Calu3 (cell line): ENCODE measurements at regions not wholly inside any gene's neighbourhood (a gene's known extent, or its start where the extent isn't known, plus 50 kb on each side); places are given as distances from the start of the nearest gene placed in this dataset.

Source experiments
- BruUV-seq: library from RNA; stranded (reverse); fragments of 400-500 nt; replicated peaks from 2 replicates; lab custom pipeline; 2021; lab: Mats Ljungman, UMichigan
- CTCF ChIA-PET: fragments of 300-600 bp; sonication (Branson Sonifier 250); formaldehyde crosslinking; loops from one replicate; lab custom pipeline; 2022; ENCODE audit warnings: antibody characterized with exemption; lab: Charles Lee
- DNase-seq: peaks from one replicate; pipeline ENCODE4 v3.0.0; 2022
- H3K27ac Mint-ChIP-seq: one replicate; pipeline ENCODE4 v1.8.0; 2022; ENCODE audit warnings: mixed read lengths; ENCODE audit not compliant: unreplicated experiment
- H3K27me3 Mint-ChIP-seq: one replicate; pipeline ENCODE4 v1.8.0; 2022; ENCODE audit warnings: mixed read lengths; ENCODE audit not compliant: unreplicated experiment
- H3K36me3 Mint-ChIP-seq: one replicate; pipeline ENCODE4 v1.8.0; 2022; ENCODE audit warnings: mild to moderate bottlenecking, moderate library complexity, mixed read lengths; ENCODE audit not compliant: insufficient read depth, unreplicated experiment
- H3K4me1 Mint-ChIP-seq: one replicate; pipeline ENCODE4 v1.8.0; 2022; ENCODE audit warnings: mild to moderate bottlenecking, low read depth, mixed read lengths; ENCODE audit not compliant: unreplicated experiment
- H3K4me3 Mint-ChIP-seq: one replicate; pipeline ENCODE4 v1.8.0; 2022; ENCODE audit warnings: mild to moderate bottlenecking, low read depth, moderate library complexity, mixed read lengths; ENCODE audit not compliant: unreplicated experiment
- H3K9me3 Mint-ChIP-seq: one replicate; pipeline ENCODE4 v1.8.0; 2022; ENCODE audit warnings: low read depth, mixed read lengths; ENCODE audit not compliant: unreplicated experiment
- intact Hi-C: fragments of 100-400 bp; cut with micrococcal nuclease; formaldehyde crosslinking; loops from one replicate; pipeline ENCODE4 v1.10.0; 2022; ENCODE audit not compliant: unreplicated experiment
- TF ChIP-seq, protein P1 (sequence below): fragments of 200-600 bp; IDR thresholded peaks from one replicate; pipeline ENCODE4 v1.8.0; 2022; ENCODE audit warnings: antibody characterized with exemption; ENCODE audit not compliant: unreplicated experiment

GRCh38 chr5:89293810-89294209 lies 410.8 kb upstream of the MEF2C start:
- CTCF ChIA-PET, result no interaction called here
- intact Hi-C loops, result no loop called here
- Mint-ChIP-seq H3K36me3 (no peaks in the 10 kb centered on the region), H3K4me3 (no peak overlapping the region), H3K4me1 (no peaks in the 10 kb centered on the region), H3K27me3 (no peaks in the 10 kb centered on the region), H3K9me3 (no peaks in the 10 kb centered on the region), H3K27ac (no peak overlapping the region)
- DNase-seq, result no peak
- BruUV-seq, result no TSS peak
- TF ChIP-seq, protein P1, sequence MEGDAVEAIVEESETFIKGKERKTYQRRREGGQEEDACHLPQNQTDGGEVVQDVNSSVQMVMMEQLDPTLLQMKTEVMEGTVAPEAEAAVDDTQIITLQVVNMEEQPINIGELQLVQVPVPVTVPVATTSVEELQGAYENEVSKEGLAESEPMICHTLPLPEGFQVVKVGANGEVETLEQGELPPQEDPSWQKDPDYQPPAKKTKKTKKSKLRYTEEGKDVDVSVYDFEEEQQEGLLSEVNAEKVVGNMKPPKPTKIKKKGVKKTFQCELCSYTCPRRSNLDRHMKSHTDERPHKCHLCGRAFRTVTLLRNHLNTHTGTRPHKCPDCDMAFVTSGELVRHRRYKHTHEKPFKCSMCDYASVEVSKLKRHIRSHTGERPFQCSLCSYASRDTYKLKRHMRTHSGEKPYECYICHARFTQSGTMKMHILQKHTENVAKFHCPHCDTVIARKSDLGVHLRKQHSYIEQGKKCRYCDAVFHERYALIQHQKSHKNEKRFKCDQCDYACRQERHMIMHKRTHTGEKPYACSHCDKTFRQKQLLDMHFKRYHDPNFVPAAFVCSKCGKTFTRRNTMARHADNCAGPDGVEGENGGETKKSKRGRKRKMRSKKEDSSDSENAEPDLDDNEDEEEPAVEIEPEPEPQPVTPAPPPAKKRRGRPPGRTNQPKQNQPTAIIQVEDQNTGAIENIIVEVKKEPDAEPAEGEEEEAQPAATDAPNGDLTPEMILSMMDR, result no peak

DNA sequence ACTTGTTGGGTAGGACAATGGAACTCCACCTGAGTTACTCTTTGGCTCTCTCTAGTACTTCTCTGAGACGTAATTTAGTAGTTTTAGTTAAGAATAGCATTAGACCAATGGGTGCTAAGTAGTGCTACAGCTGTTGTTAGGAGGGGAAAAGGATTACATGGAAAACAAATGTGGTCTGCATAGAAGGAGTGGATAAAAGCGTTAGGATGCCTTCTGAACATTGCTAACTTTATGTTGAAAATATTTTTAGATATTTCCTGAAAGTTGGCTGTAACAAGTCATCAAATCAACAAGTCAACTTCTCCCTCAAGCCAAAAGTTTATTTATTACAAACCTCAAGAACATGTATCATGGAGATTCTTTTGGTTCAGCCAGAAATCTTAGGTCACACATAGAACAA lies 409.5 kb upstream of the MEF2C start:
- Mint-ChIP-seq H3K4me1 (no peaks in the 10 kb centered on the region), H3K4me3 (no peak overlapping the region), H3K9me3 (no peaks in the 10 kb centered on the region), H3K27me3 (no peaks in the 10 kb centered on the region), H3K36me3 (no peaks in the 10 kb centered on the region), H3K27ac (no peak overlapping the region)
- CTCF ChIA-PET, result no interaction called here
- TF ChIP-seq, protein P1, result no peak
- DNase-seq, result no peak
- intact Hi-C loops, result no loop called here
- BruUV-seq, result no TSS peak

DNA sequence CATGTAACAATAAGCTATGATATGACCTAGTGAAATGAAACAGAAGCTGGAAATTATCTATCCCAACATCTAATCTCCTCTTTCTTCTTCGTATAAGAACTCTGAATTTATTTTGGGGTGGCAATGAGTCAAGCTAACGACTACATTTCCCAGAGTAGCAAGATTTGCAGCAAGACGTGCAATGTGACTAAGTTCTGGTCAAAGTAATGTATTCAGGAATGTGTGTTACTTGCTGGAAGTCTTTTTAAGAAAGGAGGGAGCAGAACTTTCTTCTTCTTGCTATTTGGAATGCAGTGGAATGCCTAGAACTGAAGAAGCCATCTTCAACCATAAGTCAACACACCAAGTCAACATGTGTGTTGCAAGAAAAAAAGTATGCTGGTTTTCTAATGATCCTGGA lies 406.6 kb upstream of the MEF2C start:
- DNase-seq, result no peak
- no peak overlapping the region for H3K27ac Mint-ChIP-seq
- no peaks in the 10 kb centered on the region for H3K27me3 Mint-ChIP-seq
- CTCF ChIA-PET, result no interaction called here
- no peaks in the 10 kb centered on the region for H3K4me1 Mint-ChIP-seq
- no peak overlapping the region for H3K4me3 Mint-ChIP-seq
- TF ChIP-seq, protein P1, result no peak
- H3K36me3 Mint-ChIP-seq, result no peaks in the 10 kb centered on the region
- peaks cover 3% of the 10 kb centered on the region for H3K9me3 Mint-ChIP-seq
- intact Hi-C loops, result no loop called here
- BruUV-seq, result no TSS peak

GRCh38 chr5:89287964-89288363 lies 405.0 kb upstream of the MEF2C start:
- CTCF ChIA-PET, result no interaction called here
- DNase-seq, result no peak
- no peak overlapping the region for H3K4me3 Mint-ChIP-seq
- intact Hi-C loops, result no loop called here
- TF ChIP-seq, protein P1, result no peak
- no peaks in the 10 kb centered on the region for H3K4me1 Mint-ChIP-seq
- no peaks in the 10 kb centered on the region for H3K36me3 Mint-ChIP-seq
- H3K27ac Mint-ChIP-seq, result no peak overlapping the region
- H3K9me3 Mint-ChIP-seq, result peaks cover 3% of the 10 kb centered on the region
- BruUV-seq, result no TSS peak
- H3K27me3 Mint-ChIP-seq, result no peaks in the 10 kb centered on the region
